RKO (cell line): ENCODE measurements at regions not wholly inside any gene's neighbourhood (a gene's known extent, or its start where the extent isn't known, plus 50 kb on each side); places are given as distances from the start of the nearest gene placed in this dataset.

Source experiments
- DNase-seq: peaks from one replicate; pipeline ENCODE4 v3.0.0-alpha.2; 2016; ENCODE audit warnings: low spot score

DNA sequence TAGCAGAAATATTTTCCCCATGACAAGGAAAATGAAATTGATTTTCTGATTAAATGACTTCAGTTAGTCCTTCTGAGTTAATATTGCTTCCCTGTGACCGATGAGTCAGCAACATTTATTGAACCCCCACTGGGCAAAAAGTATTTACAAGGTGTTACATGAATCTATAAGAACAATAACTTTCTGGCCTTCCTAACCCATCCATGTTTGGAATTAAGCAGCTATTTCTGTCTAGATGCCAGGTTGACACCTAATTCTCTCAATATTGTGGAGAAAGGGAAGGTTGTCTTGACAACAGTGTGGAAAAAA is 112.9 kb upstream of the JAZF1 start:
- no peak for DNase-seq

- DNase-seq, result peak; percentile 36
Observed at GRCh38 chr7:28296571-28297483, 115.5 kb upstream of the CREB5 start.

GRCh38 chr7:28297801-28298459 is 114.4 kb upstream of the CREB5 start:
- no peak for DNase-seq

DNA sequence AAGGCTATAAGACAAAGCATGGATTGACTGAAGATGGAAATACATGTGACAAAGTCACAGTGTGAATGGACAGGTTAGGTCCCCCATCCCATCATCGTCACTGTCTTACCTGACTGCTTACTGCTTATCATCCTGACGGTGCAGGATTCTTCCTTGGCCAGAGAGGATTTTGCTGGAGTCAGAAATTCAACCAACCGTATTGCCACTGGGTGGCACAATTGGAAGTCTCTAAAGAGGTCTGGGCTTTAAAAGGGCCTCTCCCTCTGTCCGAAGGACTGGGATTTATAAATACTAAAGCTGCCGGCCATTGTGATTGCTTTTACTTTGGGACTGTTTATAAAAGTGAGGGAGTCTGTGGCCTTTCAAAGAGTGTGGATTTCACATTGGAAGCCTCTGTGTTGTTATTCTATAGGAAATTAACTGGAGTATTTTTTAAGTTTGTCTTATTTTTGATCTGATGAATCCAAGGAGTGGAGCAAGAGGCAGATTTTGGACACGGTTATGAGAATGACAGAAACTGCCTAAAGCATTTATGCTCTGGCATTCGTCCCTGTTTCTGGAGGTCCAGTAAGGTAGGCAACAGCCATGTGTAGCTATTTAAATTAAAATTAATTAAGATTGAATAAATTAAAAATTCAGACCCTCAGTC is 113.3 kb upstream of the CREB5 start:
- DNase-seq, result peak; percentile 66

GRCh38 chr7:28299556-28299955 is 112.8 kb upstream of the CREB5 start:
- DNase-seq, result no peak

- DNase-seq, result no peak
Observed at GRCh38 chr7:28300488-28300887, 111.8 kb upstream of the CREB5 start.

- DNase-seq, result no peak
Observed at GRCh38 chr7:28301148-28301641, 111.1 kb upstream of the CREB5 start.

DNA sequence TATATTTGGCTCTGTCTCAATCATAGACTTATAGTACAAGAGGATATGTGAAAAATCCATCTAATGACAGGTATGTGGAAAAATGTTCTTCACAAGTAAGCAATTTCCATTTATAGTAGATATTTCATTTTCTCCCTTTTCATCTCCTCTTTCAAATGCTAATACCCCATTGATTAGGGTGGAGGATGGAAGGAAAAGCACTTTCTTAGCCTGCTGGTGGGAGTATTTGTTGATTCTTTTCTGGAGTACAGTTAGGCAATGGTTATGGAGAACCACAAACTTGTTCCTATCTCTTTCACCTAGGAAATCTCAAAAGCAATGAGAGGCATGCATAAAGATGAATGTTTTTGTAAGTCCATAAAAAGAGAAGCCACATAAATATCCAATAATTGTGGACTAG is 108.0 kb upstream of the CREB5 start:
- no peak for DNase-seq

DNA sequence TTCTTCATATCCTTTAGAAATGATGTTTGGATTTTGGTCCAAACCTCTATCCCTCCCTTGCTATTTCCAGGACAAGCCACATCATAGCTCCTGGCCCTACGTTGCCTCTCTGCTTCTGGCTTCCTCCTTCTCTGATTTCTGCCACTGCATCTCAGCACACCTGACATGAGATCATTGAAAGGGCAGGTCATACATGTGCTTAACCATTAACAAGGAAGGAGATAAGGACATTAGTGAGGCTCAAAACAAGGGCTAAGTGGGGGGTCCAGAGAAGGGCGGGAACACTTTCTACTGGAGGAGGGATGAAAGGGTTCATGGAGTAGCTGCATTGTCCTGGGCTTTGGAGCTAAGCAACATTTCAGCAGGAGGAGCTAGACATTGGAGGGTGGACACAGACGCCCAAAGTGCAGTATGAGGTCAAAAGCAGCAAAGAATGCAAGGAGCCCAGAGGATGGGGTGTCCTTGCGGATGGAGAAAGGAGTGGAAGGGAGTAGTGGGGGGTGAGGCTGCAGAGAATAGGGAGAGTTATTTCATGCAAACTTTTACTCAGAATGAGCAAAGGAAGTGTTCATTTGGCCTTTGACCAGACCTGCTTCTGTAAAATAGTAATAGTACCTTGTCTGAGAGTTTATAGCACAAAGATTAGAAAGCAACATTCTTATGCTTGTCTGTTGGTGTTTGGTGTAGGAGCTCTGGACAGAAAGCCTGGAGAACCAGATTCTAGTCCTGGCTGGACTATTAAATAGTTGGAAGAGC is 102.4 kb upstream of the CREB5 start:
- DNase-seq, result no peak

GRCh38 chr7:28310460-28310848 is 101.9 kb upstream of the CREB5 start:
- DNase-seq, result no peak

DNA sequence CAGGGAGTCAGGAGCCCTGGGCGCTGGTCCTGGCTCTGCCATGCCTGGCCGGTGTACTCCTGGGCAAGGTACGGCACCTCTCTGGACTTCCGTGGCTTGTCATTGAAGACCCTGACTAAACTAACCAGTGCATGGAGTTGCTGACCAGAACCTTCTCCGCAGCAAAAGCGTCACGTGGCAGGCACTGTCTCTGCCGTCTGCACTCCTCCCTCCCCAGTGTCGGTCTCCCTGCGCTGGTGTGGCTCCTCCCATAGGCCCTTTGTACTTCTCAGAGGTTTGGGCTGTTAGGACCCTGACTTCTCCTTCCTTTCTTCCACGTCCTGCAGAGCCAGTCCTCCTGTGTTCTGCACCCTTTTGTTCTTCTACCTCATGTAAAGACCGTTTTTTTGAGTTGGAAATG is 100.6 kb upstream of the CREB5 start:
- DNase-seq, result no peak

- no peak for DNase-seq
Observed at GRCh38 chr7:28312948-28313347, 99.4 kb upstream of the CREB5 start.

GRCh38 chr7:28314841-28315240 is 97.5 kb upstream of the CREB5 start:
- no peak for DNase-seq

DNA sequence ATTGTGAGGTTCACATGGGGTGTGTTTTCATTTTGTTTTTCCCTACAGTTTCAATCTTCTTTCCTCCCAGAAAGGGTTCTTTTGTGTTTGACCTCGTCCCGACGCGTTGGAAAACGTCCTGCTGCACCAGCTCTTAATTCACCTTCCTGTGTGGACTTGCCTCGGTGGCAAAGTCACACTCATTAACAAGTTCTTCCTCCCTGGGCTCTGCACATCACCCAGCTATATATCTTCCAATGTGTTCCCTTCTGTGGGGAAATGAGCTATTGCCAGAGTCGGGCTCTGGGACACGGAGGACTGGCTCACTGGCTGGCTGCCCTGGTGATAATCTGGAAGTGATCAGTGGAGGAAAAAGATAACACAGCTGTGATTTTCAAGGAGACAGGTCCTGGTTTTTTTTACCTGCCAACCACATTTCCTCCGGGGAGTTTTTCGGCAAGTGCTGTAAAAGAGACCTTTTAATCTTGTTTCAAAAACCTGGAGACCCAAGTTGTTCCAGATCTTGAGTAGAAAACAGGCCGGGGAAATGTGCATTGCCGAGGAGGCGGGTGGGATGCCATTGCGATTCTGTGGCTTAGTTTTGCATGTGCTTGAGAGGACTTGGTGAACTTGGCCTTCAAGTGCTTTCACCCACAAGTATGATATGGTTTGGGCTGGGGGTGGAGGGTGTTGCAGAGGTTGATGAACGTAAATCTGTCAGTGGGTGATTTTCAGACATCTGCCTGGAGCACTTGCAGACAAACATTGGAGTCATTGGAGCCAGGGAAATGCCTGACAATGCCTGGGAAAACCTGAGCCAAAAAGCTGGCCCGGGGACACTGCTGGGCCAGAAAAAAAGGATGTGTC is 96.5 kb upstream of the CREB5 start:
- DNase-seq, result no peak

- DNase-seq, result no peak
Observed at GRCh38 chr7:28316489-28316888, 95.8 kb upstream of the CREB5 start.

GRCh38 chr7:28318101-28318762 is 94.1 kb upstream of the CREB5 start:
- DNase-seq, result no peak

GRCh38 chr7:28323833-28324232 is 88.5 kb upstream of the CREB5 start:
- no peak for DNase-seq

DNA sequence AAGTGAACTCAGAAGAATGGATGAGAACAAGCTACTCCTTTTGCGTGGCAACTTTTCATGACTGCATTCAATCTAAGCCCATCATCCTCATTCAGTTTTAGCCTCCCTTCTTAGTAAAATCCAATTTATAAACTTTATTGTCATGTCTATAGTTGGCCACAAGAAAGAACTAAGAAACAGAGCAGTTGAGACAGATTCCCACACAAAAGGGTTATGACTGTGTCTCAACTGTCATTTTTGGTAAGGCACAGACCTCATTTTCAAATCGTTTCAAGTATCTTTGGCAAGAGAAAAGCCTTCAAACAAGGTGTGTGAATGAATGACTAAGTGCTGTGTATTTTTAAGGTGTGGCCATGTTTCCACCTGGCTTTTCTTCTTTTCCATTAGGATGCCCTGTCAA is 84.2 kb upstream of the CREB5 start:
- no peak for DNase-seq

GRCh38 chr7:28328822-28329660 is 83.3 kb upstream of the CREB5 start:
- DNase-seq, result no peak
